ENCODE measurements at regions not wholly inside any gene's neighbourhood (a gene's known extent, or its start where the extent isn't known, plus 50 kb on each side); places are given as distances from the start of the nearest gene placed in this dataset.

DNA sequence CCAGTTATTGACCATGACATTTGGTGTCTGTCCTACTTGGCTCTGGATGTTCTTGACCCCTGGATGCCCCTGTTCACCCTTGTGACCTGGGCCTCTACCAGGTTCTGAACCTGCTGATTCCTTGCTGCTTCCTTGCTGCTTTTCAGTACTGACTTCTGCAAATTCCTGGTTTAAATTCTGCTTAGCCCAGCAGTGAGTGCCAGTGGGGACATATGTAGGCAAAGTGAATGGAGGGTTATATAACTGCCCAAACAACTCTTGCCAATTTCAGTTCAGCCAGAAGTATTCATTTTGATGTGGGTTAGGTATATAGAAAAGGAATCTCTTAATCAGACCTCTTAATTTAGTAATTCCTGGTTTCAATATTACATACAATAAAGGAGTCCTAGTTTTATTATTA lies 220.6 kb downstream of the TAF11L14 start:
- TF ChIP-seq EP300 (IDR thresholded peaks at IDR 0.05; ENCODE audit: borderline replicate concordance in 1 of 2, low read depth in 2 of 2, low read length in 2 of 2) = no peak
- TF ChIP-seq EGR1 (IDR thresholded peaks at IDR 0.05; ENCODE audit: borderline replicate concordance, low read depth, low read length) = no peak
- TF ChIP-seq CBX5 (IDR thresholded peaks at IDR 0.05; ENCODE audit: low read depth, low read length) = no peak
- no peak for TF ChIP-seq JUND (IDR thresholded peaks at IDR 0.05; ENCODE audit: low read length)
- TF ChIP-seq, protein P1, sequence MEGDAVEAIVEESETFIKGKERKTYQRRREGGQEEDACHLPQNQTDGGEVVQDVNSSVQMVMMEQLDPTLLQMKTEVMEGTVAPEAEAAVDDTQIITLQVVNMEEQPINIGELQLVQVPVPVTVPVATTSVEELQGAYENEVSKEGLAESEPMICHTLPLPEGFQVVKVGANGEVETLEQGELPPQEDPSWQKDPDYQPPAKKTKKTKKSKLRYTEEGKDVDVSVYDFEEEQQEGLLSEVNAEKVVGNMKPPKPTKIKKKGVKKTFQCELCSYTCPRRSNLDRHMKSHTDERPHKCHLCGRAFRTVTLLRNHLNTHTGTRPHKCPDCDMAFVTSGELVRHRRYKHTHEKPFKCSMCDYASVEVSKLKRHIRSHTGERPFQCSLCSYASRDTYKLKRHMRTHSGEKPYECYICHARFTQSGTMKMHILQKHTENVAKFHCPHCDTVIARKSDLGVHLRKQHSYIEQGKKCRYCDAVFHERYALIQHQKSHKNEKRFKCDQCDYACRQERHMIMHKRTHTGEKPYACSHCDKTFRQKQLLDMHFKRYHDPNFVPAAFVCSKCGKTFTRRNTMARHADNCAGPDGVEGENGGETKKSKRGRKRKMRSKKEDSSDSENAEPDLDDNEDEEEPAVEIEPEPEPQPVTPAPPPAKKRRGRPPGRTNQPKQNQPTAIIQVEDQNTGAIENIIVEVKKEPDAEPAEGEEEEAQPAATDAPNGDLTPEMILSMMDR (IDR thresholded peaks at IDR 0.05; ENCODE audit: control extremely low read depth in 1 of 3, insufficient read depth in 1 of 3, low read depth in 1 of 3, low read length in 3 of 3) = no peak
- no peak for TF ChIP-seq ZNF274 (IDR thresholded peaks at IDR 0.05; ENCODE audit: borderline replicate concordance, extremely low read depth, low read length)
- TF ChIP-seq, protein P2, sequence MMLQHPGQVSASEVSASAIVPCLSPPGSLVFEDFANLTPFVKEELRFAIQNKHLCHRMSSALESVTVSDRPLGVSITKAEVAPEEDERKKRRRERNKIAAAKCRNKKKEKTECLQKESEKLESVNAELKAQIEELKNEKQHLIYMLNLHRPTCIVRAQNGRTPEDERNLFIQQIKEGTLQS (IDR thresholded peaks at IDR 0.05; ENCODE audit: insufficient read depth, low read depth, low read length) = no peak
- no peak for TF ChIP-seq KDM1A (IDR thresholded peaks at IDR 0.05; ENCODE audit: borderline replicate concordance, low read length)

Measured in H1 (cell line).